ENCODE measurements at regions not wholly inside any gene's neighbourhood (a gene's known extent, or its start where the extent isn't known, plus 50 kb on each side); places are given as distances from the start of the nearest gene placed in this dataset.
"Not testable (repeated sequence)": the region's sequence is repeated elsewhere in the genome, so short reads cannot be mapped to it uniquely, and the experiment has no call there.

- DNase-seq (ENCODE audit: low read depth in 3 of 3), result no peak
Measured at GRCh38 chr5:54884195-54884536, 101.2 kb downstream of the ESM1 start.

GRCh38 chr5:54883374-54884194 lies 101.8 kb downstream of the ESM1 start:
- no peak for DNase-seq (ENCODE audit: low read depth in 3 of 3)

DNA sequence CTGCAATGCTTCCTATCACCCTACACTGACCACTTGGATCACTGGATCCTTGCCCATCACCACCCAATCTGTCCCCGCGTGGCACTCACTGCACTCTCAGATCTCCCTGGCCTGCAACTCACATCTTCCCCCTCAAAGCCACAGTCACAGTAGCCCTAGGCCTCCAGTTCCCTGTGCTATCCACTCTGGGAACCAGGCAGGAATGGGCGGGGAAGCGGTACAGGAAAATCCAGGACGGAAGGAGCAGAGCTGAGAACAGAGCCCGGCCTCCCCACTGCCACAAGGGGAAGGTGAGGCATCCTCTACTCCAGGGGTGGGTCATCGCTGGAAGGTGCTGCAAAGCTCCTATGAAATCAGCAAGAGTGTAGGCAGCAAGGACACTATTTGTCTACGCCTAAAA lies 102.6 kb downstream of the ESM1 start:
- no peak for DNase-seq (ENCODE audit: low read depth in 3 of 3)

GRCh38 chr5:54882101-54882500 lies 103.3 kb downstream of the ESM1 start:
- no peak for DNase-seq (ENCODE audit: low read depth in 3 of 3)

- peak in 1 of 3 experiments; percentile 28 for DNase-seq (ENCODE audit: low read depth in 3 of 3)
Measured at GRCh38 chr5:54881286-54882005, 103.9 kb downstream of the ESM1 start.

DNA sequence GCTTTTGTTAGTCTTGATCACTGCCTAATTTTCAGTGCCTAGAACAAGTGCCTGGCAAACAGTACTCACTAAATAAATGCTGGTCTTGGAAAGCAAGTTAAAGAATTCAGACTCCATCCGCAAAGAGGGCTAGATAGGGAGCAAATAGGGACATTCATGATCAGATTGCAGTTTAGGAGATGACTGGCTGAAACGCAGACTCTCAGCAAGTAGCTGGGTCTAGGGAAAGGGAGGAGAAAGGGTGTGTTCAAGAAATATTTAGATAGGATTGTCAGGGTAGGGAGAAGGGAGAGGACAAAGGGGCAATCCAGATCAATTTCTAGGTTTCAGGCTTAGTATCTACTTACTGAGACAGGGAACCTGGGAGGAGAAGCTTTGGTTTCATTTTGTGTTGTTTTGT lies 108.4 kb downstream of the ESM1 start:
- DNase-seq (ENCODE audit: low read depth in 3 of 3), result no peak

GRCh38 chr5:54876556-54876955 lies 108.8 kb downstream of the ESM1 start:
- no peak for DNase-seq (ENCODE audit: low read depth in 3 of 3)

DNA sequence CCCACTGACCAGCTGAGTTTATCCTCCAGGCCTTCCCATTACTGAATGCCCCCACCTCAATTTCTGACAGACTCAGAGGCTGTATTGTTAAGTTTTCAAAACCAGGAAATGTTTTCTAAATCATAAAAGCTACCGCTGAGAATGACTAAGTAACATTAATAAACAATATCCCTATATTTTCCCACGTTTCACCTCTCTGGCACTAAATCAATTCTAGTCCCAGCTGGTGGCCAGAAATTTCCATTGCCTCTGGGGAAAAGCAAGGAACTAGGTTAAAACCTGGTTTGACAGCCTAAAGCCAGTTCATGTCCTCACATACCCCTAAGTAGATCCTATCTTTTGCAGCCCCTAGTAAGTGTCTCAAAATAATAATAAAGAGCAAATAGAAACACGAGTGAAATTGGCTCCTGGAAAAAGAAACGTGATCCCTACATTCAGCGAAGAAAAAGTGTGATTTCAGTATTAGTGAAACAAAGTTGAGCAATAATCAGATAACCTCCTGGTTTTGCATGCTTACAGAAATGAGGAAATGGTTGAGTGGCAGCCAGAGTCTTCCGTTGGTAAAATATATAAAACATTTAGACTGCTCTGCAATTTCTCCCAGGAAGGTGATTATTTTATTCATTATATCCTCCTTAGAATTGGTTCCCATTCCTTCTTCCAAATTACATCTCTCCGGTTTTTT lies 110.9 kb downstream of the ESM1 start:
- DNase-seq (ENCODE audit: low read depth in 3 of 3), result no peak

- DNase-seq (ENCODE audit: low read depth in 3 of 3), result no peak
Measured at GRCh38 chr5:54873691-54874090, 111.7 kb downstream of the ESM1 start.

DNA sequence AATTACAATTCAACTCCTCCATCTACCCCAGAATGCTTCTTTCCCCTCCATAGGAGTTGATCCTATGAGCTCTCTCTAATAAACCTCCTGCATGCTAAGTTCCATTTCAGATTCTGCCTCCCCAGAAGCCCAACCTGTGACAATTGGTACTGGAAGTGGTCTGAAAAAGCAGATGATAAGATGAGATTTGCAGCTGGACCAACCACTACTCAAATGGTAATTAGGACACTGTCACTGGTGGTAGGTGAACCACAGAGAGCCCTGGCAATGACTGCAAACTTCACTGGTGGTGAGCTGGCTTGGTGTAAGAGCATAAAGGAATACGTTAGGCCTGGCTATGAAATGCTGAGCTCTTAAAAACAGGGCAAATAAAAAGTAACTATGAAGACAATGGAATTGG lies 112.6 kb downstream of the ESM1 start:
- no peak for DNase-seq (ENCODE audit: low read depth in 3 of 3)

GRCh38 chr5:54870271-54870670 lies 115.1 kb downstream of the ESM1 start:
- no peak for DNase-seq (ENCODE audit: low read depth in 3 of 3)

DNA sequence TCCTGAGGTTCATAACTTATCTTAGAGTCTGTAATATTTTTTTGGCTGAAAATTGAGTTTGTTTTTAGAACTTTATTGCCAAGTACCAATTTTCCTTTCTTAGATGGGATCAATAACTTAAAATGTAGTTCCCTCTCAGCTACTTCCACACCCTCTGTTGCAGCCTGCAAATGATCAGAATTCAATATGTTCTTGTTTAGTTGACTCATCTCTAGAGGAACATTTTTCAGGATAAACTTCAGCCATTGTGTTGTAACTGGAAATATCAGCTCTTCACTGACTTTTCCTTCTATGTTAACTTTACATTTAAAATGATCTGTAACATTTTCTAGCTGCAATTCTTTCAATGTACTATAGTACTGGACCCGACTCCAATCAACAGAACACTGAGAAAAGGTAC lies 115.7 kb downstream of the ESM1 start:
- DNase-seq (ENCODE audit: low read depth in 3 of 3), result no peak

- DNase-seq (ENCODE audit: low read depth in 3 of 3), result peak in 2 of 3 experiments; percentile 5 to 22
Measured at GRCh38 chr5:54868511-54869483, 116.6 kb downstream of the ESM1 start.

DNA sequence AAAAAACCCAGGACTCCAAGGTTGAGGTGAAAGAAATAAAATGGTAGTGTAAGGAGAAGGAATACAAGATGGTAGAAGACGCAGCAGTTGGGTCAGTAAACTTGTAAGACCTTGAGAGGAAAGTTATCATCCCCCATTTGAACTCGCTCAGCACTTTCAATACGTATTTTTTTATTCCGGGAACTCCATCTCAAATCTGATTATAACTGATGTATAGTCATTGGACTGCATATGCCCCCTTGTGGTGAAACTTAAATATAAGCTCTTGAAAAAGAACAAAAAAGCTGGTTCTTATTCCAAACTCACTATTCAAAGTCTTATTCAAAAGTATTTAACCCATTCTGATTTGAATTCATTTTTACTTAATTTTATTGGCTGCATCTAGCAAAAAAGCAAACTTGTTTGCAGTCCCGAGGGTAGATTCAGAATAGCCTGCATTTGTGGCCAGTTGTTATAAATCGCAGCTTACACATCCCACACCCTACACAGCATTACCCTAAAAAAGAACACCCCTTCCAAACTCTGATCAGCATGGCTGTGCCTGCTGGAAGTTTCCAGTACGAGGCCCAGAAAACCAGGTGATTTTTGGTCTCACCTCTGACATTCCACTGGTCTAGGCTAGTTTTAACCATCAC lies 118.0 kb downstream of the ESM1 start:
- DNase-seq (ENCODE audit: low read depth in 3 of 3), result no peak

DNA sequence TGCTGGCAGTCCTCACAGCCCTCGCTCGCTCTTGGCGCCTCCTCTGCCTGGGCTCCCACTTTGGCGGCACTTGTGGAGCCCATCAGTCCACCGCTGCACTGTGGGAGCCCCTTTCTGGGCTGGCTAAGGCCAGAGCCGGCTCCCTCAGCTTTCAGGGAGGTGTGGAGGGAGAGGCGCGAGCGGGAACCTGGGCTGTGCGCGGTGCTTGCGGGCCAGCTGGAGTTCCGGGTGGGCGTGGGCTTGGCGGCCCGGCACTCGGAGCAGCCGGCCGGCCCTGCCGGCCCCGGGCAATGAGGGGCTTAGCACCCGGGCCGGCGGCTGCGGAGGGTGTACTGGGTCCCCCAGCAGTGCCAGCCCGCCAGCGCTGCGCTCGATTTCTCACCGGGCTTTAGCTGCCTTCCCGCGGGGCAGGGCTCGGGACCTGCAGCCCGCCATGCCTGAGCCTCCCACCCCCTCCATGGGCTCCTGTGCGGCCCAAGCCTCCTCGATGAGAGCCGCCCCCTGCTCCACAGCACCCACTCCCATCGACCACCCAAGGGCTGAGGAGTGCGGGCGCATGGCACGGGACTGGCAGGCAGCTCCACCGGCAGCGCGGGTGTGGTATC lies 120.4 kb downstream of the ESM1 start:
- not testable (repeated sequence) for DNase-seq (ENCODE audit: low read depth in 3 of 3)

DNA sequence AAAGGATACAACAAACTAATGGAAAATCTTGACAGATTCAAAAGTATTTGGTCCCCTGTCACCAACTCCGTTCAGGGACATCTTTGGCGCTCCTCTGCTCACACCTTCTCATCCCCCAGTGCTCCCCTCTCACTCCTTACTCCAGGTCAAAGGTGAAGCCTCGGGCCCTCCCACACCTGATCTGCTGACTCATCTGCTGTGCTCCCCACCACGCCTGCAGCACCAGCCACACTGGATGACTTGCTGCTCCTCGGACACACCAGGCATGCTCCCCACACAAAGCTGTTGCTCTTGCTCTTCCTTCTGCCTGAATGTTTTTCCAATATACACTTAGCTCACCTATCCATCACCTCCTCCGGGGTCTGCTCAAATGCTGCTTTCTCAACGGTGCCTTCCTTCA lies 123.4 kb downstream of the ESM1 start:
- no peak for DNase-seq (ENCODE audit: low read depth in 3 of 3)

DNA sequence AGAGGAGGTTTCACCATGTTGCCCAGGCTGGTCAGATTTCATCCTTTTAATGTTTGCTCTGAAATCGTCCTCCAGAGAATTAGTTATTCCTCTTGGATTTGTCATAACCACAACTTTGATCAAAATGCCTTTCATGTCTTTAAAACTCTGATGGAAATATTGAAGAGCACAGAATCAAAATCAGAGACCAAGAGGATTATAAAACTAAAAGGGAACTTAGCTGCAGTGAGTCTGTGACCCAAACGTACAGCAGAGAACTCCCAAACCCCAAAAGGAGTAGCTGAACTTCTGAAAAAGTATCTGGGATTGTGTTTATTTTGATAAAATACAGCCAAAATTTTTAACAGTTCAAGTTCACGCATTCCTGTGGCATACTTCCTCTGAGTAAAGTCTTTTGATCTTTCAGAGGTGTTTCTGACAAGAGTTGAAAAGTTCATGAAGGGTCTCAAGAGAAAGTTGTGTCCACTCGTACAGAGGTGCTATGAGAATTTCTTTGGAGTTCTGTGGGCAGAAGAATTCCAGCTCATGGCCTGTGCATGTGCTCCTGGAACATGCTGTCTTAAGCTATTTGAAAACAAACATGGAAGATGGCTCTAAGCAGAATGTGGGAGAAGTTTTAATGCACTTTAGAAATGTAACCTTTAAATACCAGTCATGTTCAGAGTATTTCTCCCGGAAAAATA lies 124.0 kb downstream of the ESM1 start:
- no peak for DNase-seq (ENCODE audit: low read depth in 3 of 3)

DNA sequence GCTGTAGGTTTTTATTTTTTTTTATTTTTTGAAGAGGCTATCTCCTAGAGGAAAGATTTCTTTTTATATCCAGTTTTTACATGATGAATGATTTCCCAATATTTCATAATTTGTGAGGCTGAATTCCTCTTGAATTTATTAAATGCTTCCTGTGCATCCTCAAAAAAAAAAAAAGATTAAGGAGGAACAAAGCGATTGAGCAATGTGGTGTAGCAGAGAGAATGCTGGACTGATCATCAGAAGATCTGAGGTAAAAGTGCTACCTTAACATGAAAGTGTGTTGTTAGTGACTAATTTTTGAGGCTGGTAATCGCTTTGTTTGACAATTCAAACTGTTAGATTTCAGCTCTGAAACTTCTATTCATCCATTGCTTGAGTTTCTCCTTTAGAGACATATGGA lies 125.1 kb downstream of the ESM1 start:
- DNase-seq (ENCODE audit: low read depth in 3 of 3), result no peak

- no peak for DNase-seq (ENCODE audit: low read depth in 3 of 3)
Measured at GRCh38 chr5:54859316-54859715, 126.1 kb downstream of the ESM1 start.

Data from stimulated activated CD4-positive, alpha-beta T cell treated with anti-CD3 and anti-CD28 coated beads, TNF-alpha, amount 100 ng/mL, for 24 hours (primary cell).